ENCODE measurements at regions not wholly inside any gene's neighbourhood (a gene's known extent, or its start where the extent isn't known, plus 50 kb on each side); places are given as distances from the start of the nearest gene placed in this dataset.

GRCh38 chr12:94098466-94098865 lies 49.9 kb upstream of the PLXNC1 start:
- TF ChIP-seq CTCF (IDR thresholded peaks at IDR 0.05; ENCODE audit: insufficient read depth, low read depth, low read length) (no peak), EZH2 (IDR thresholded peaks at IDR 0.05; ENCODE audit: insufficient read depth, low read length) (no peak)
